HCEC 1CT (cell line): ENCODE measurements at regions not wholly inside any gene's neighbourhood (a gene's known extent, or its start where the extent isn't known, plus 50 kb on each side); places are given as distances from the start of the nearest gene placed in this dataset.

Source experiments
- DNase-seq: peaks from one replicate; pipeline ENCODE4 v3.0.0-alpha.2; 2017

DNA sequence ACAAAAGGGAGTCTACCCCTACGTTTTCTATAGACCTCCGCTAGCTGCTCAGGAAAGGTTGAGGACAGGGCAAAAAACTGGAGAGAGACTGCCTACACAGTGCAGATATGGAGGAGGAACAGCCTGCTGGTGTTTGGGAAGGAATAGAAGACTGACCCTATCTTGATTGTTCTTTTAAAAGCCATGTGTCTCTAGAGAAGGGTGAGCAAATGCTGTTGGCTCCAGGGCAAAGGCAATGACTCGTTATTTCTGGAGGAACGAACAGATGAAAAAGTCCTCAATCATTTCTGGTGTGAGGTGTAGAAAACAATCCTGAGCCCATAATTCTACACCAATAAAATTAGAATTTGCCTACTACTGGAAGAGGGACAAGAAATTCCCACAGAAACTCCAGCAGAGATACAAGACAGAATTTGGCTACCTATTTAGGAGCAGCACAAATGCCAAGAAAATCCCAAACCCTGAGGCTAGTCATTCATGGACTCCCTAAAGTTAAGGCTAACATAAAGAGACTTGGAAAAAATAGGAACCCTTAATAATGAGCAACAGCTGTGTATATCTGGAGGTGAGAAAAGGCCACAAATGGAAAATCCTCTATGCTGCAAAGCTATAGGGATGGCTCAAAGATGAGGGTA lies 1206.3 kb upstream of the CNTN5 start:
- no peak for DNase-seq

DNA sequence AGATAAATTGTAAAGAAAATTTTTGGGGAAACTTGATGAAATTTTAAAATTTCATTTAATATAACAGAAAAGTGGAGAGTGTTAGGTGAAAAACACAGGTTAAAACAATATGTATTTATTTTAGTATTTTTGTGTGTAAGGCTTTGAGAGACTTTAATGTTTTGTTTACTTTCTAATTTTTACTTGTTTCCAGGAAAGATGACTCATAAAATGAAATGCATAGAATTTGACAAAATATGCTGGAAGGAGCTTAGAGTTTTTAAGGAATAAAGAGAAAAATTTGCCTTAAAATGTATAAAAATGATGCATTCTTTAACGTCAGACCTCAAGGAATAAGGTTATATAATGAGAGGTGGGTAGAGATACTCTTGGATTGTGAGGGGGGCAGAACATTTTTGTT lies 1205.1 kb upstream of the CNTN5 start:
- DNase-seq: no peak

DNA sequence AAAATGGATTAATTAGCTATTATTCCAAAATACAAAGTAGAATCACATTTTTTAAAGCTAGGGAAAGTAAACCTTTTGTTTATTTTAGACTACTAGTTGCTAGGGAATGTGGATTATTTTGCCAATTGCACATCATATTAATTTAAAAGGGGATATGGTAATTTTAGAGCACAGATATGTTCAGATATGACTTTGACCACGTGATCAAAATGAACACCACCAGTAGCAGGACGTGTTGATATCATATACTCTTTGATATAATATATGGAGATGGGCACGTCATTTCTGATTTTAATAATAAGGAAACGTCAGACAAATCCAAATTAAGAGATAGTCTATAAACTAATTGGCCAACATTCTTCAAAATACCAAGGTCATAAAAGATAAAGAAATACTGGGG lies 1188.3 kb upstream of the CNTN5 start:
- DNase-seq: no peak

DNA sequence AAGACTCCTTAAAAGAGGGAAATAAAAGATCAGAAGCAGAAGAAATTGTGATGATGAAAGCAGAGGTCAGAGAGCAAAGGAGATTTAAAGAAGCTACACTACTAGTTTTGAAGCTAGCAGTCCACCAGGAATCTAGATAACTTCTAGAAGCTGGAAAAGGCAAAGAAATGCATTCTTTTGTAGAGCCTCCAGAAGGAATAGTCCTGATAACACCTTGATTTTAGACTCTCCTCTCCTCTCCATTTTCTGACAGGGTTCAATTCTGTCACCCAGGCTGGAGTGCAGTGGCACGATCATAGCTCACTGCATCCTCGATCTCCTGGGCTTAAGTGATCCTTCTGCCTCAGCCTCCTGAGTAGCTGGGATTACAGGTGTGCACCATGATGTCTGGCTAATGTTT lies 1187.3 kb upstream of the CNTN5 start:
- no peak for DNase-seq

DNA sequence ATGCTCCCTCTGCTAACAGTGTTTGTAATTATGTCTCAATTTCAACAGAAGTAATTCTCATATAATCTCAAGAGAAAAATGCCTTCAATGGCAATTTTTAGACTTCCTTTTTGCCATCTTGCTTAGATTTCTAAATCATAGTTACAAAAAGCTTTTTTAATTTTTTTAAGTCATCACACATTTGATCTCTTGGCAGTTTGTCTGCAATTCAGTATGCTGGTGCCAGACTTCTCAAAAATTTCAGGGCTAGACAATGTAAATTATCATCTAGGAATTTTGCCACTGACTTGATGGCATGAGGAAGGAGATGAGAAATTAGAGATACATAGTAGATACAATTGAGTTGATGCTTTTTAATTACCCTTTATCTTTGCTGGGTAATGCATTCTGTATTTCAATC lies 1176.7 kb upstream of the CNTN5 start:
- DNase-seq: no peak

DNA sequence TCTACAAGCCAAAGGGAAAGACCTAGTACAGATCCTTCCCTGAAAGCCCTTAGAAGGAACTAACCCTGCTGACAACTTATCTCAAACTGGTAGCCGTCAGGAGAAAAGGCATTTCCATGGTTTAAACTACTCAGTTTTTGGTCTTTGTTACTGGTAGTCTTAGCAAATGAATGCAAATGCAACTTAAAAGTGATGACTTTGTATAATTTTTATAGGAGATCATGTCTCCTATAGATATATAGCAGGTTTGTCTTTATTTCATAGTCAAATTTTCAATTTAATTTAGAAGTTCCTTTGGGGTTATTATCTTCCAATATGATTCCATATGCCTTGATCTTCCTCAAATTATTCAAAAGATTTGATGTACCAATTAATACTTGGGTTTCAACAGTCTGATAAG lies 1173.0 kb upstream of the CNTN5 start:
- no peak for DNase-seq

DNA sequence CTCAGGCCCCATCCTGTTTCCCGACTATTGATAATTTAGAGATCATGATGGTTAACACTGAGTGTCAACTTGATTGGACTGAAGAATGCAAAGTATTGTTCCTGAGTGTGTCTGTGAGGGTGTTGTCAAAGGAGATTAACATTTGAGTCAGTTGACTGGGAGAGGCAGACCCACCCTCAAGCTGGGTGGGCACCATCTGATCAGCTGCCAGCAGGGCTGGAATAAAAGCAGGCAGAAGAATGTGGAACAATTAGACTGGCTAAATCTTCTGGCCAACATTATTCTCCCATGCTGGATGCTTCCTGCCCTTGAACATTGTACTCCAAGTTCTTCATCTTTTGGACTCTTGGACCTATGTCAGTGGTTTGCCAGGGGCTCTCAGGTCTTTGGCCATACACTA lies 1170.0 kb upstream of the CNTN5 start:
- DNase-seq: no peak

DNA sequence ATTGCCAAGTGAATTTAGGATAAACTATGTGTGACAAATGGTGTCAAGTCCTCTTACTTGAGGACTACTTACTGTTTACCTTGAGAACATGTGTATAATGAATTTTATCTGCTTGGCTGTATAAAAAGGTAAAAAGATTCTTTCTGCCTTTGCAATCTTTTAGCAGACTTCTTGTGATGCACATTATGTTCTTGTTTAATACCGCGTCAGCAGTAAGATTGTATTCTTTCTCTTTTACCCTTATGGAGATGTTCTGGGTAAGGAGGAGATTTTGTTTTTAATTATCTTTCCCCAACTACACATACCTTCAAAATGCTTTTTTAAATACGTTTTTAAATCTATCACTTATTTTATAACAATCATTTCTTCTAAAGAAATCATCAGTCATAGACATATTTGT lies 1166.4 kb upstream of the CNTN5 start:
- no peak for DNase-seq

DNA sequence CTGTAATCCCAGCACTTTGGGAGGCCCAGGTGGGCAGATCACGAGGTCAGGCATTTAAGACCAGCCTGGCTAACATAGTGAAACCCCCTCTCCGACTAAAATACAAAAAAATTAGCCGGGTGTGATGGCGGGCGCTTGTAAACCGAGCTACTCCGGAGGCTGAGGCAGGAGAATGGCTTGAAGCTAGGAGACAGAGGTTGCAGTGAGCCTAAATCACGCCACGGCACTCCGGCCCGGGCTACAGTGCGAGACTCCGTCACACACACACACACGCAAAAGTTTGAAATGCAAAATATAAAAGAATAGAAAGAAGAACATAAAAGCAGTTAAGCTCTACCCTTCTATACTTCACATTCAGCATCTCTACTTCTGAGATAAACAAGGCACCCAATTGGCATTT lies 1165.9 kb upstream of the CNTN5 start:
- no peak for DNase-seq

DNA sequence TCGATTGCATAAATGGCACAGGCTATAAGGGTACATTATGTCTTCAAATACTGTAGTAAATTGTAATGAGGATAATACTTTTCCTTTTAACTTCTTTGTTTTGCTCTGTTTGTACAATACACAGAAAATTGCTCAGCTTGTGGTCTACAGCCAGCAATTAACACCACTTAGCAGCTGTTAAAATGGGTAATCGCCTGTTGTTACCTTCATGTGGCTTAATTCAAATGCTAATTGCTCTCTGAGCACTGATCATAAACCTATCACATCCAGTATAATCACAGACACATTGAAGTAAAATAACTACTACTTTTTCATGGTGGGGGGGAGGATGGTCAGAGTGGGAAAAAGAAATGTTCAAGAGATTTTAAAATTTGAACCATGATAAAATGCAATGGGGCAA lies 1164.1 kb upstream of the CNTN5 start:
- DNase-seq: no peak

DNA sequence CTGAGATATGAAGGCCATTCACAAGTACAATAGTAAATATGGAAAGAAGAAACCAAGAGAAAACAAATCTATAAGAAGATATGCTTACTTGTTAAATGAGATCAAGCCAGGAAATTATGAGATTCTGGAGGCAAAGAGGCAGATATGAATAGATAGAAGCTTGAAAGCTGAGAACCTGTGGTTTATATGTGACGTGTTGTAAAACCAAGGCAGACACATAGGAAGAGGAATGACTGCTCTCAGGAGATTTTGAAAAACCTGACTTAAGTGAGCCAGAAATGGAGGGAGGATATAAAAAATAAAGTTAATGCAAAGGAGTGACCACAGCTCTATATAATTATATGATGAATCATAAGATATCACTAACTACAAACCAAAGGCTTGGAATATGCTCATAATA lies 1160.5 kb upstream of the CNTN5 start:
- DNase-seq: no peak

DNA sequence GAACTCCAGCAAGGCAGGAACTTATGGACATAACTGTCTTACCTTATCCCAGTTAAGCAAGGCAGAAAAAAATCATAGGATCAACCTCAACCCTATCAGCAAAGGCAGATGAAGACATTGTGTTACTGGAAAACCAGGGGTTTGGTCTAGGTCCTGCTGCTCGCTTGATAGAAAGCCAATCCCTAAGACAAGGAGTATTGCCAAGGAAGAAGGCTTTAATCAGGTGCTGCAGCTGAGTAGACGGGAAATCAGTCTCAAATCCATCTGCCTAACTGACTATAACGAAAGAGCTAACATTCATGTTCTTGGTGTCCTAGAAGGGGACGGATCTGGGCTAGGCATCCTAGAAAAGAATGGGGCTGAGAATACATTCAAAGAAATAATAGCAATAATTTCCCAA lies 1158.7 kb upstream of the CNTN5 start:
- DNase-seq: no peak

DNA sequence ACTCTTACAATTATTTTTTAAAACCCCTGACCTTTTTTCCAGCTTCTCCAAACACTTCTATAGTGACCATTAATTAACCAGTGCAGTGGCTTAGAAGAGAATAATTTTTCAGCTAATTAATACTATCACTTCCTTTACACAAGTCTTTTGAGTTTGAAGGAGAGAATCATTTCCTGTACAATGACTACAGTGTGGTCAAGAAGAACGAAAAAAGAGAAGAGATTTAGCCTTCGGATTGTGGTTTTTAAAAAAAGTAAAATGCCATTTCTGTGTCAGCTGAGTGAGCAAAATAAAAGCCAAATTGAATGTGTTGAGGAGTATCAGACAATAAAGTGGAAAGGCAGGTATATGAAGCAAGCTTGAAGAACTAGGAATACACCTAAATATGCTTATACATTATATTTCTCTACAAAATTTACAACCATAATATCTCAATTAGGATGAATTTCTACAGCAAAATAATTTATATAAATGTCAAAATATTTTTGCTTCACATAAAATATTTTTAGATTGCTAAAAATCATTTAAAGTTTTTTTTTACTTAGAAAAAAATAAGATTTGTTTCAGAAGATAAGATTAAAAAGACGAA lies 1155.2 kb upstream of the CNTN5 start:
- DNase-seq: no peak

DNA sequence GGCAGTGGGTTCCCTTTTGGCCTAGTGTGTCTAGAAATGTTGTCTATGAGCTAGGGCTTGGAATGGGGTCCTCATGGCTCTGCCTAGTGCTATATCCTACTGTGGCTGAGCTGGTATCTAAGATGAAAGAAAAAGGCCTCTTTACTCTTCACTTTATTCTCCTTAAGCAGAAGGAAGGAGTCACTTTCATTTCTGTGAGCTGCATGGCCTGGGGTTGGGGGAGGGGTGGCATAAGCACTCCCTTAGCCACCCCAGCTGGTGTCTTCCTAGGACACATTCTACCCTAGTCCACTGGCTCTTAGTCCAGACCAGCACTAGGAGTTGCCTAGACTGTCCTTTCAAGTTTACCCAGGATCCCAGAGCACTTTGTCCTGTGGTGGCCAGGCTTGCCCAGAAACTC lies 1148.9 kb upstream of the CNTN5 start:
- no peak for DNase-seq

DNA sequence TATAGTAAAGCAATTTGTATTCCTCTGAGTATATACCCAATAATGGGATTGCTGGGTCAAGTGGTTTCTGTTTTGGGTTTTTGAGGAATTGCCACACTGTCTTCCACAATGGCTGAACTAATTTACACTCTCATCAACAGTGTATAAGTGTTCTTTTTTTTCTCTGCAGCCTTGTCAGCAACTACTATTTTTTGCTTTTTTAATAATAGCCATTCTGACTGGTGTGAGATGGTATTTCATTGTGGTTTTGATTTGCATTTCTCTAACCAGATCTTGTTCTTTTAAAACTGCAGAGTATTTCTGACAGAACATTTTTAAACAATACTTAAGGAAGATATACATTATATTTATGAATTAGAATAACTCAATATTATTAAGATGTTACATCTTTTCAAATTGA lies 1140.5 kb upstream of the CNTN5 start:
- no peak for DNase-seq

DNA sequence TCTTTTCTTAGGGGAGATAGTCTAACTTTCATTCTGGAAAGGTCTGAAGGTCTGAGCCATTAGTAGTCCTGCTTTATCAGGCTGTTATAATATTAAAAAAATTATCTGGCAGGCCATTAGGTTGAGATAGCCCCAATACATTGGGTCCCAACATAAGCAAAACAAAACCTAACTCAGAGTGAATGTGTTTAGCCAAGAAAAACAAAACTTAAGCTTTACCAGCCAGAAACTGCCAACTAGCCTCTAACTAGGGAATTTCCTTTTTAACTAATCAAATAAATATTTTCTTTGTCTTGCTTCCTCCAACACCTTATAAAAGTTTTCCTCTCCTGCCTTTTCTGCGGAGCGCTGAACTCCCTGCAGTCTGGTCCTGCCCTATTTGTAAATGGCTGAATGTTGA lies 1137.7 kb upstream of the CNTN5 start:
- DNase-seq: no peak

DNA sequence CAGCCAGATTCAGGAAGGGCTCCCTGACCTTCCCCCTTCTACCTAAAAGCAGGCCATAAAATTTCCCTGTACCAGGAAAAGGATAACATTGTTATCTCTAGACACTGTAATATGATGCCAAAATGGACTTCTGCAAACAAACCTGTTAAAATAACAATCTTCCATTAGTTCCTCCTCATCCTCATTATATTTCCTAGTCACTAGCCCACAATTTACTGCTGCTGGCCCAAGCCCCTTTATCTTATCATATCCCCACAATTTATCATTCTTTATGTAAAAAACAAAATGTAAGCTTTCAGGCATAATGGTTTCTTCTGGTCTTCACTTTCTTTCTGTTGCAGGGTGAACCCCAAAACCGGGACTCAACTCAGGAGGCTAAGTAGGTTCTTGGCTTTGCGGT lies 1132.1 kb upstream of the CNTN5 start:
- no peak for DNase-seq

DNA sequence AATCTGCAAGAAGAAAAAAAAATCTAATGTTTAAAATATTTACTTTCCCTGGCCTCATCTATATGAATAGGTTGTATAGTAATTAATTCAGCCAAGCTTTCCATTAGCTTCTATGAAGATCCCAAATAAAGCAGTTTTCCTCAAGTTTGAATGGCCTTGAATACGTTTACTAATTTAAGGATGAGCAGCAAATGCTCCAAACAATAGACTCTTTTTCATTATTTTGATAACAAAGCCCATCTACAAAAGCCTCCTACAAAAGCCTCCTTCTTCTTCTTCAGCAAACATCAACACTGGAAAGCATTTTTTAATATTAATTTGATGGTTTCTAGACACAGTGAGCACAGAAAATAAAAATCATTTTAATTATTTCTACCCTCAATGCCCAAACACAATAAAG lies 1130.3 kb upstream of the CNTN5 start:
- DNase-seq: no peak

DNA sequence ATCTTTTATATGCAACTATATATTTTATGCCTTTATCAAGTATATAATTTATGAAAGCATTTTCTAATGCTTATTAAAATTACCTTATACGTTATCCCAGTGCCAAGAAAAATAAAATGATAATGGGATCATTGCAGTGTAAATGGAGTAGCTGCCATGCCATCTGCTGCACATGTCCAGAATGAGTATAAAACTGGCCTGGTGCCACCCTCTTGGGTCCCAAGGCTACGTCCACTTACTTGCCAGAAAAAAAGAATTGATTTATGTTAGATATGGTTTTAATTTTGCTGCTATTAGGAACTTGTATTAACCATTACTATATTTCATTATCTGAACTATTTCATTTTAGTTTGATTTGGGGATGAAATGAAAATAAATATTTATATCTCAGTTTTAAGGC lies 1127.1 kb upstream of the CNTN5 start:
- DNase-seq: no peak

DNA sequence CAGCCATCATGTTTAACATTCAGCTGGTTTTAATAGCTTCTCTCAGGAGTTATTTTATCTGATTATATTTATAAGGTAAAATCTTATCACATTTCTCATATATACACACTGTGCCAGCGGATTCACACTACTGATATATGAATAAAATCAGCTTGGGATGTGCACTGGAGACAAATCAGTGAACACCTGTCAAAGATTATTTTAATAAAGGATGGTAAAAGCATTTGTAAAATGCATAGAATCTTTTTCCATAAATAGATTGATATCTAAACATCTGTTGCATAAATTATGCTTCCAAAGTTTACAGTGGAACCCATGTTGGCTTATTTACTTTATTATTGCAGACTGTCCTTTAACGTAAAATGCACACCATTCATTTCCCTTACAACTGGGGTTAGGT lies 1125.8 kb upstream of the CNTN5 start:
- DNase-seq: no peak

DNA sequence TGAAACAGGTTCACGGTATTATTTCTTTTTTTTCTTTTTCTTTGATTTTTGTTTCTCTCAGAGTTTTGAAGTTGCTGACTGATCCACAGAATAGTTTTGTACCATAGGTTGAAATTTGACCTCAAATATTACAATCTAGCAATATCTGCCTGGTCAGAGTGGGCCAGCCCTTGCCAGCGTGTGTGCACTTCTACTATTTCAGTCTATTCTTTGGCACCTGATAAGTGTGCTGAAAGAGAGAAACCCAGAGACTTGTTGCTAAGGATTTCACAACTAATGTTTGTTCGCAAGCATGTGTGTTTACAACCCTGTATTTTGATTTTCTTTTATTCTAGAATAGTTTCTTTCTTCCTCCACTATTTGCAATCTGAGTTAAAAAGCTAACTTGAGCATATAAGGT lies 1125.2 kb upstream of the CNTN5 start:
- no peak for DNase-seq

DNA sequence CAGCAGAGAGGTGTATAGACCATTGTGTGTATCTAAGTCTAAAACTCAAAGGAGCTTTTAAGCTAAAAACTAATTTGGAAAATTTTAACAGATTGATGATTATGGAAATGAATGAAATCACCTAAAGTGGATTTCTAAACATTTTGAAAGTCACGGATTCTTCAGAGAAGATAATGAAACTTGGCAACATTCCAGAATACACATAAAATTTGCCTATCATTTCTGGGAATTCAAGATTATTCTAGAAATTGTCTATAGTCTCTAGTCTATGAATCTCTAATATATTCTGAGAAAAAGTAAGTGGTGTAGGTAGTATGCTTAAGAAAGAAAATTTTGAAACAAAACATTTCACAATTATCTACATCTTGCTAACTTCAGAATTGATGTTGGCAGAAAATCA lies 1117.9 kb upstream of the CNTN5 start:
- DNase-seq: no peak

DNA sequence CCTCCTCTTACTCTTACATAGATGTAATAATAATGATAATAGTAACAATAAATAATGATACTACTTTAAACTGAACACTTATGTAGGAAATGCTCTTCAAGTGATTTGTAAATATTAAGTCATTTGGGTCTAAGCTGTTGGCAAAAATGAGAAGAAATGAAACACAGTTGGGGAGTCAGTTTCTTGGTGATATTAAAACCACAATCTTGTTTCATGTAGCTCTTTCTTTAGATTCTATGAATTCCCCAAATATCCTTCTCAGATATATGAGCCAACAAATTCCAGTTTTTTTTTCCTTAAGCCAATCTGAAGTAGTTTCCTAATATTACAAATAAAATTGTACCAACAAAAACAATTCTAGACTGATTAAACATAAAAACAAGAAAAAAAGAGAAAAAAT lies 1115.6 kb upstream of the CNTN5 start:
- DNase-seq: no peak

DNA sequence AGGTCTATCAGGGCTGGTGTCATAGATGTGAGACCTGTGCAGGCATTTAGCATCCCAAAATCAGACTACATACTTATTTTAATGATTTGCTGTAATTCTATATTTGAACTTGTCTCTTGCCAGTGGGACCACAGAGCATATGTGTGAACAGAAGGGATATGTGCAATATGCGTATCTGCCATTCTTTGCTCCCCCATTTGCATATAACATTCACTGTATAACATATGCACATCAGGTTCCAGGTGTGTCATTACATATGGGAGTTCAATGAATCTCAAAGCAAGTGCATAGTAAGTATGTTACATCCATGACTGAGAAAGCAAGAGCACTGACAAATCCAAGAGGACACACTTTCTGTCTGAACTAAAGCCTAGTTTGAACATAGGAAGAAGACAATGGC lies 1115.1 kb upstream of the CNTN5 start:
- DNase-seq: no peak

DNA sequence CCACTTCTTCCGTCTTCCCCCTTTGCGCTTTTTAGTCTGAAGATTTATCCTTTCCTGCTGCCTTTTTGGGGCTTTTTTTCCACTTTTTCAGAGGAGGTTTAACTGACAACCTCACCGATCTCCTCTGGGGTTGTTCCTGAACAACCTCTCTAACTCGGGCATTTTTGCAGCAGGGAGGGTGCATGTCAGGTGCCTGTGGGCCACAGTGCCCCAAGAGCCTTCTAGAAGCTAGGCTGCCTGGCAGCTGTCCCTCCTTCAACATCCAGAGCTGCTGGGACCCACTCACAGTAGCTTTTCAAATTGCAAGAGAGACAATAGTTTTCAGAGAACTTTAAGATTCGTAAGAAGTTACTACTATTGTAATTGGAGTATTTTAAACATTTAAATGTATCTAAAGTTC lies 1112.4 kb upstream of the CNTN5 start:
- no peak for DNase-seq
